Stimulated activated CD4-positive, alpha-beta T cell treated with anti-CD3 and anti-CD28 coated beads, Interleukin-4, amount 100 ng/mL, for 48 hours (primary cell): ENCODE measurements at regions not wholly inside any gene's neighbourhood (a gene's known extent, or its start where the extent isn't known, plus 50 kb on each side); places are given as distances from the start of the nearest gene placed in this dataset.
A peak's percentile ranks its signal among the peaks of the same experiment; 100 is the strongest.
"Not testable (repeated sequence)": the region's sequence is repeated elsewhere in the genome, so short reads cannot be mapped to it uniquely, and the experiment has no call there.

Source experiments
- DNase-seq, 2 donors: peaks; one replicate each; pipeline ENCODE4 v3.0.0-alpha.2; 2020; ENCODE audit warnings: low read depth in 2 of 2

DNA sequence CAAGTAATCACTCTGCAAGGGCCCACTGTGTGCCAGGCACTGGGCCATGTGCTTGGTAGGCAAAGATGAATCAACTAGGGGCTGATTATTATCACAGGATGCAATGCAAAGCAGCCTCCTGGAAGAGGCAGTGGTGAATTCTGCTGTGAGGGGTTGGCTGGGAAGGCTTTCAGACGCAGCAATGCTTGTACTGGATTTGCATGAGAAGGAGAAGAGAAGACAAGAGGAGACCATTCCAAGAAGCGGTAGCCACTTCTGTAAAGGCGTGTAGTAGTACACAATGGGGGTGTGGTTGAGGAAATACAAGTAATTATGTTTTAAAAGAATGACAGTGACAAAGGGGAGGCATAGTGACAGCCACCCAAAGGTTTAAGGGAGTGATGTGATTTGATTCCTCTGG is 502.7 kb downstream of the PLCL1 start:
- DNase-seq = no peak

DNA sequence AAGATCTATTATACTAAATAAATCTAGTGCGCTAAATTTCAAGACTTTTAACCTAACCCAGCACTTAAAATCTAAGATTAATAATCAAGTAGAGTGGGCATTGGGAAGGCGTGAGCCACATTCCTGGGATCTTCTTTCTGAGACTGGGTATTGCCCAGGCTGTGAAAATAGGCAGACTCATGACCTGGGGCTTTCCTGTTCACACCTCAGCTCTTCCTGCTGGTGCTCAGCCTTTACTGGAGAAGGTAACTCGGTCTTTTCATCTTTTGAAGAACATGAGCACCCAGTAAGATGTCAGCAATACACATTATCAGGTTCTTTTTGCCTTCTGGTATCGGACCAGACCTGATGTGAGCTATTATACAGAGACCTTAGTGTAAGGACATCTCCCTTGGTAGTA is 500.5 kb downstream of the PLCL1 start:
- no peak for DNase-seq

DNA sequence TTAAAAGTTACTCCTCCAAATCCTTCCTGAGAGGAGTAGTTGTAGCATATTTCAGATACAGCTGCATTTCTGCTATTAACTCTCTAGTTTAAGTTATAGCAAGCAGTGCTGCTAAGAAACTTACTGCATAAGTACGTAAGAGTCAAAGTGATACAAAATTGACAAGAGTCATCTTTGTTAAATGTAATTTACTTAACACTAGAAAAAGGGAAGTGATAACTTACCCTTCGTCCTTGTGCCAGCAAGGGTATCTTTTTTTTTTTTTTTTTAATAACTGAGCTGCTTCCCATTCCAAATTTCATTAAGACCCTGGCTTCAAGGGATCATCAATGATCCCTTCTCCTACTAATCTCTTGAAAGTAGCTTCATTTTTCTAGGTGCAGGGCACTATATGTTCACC is 493.0 kb downstream of the PLCL1 start:
- DNase-seq = no peak

DNA sequence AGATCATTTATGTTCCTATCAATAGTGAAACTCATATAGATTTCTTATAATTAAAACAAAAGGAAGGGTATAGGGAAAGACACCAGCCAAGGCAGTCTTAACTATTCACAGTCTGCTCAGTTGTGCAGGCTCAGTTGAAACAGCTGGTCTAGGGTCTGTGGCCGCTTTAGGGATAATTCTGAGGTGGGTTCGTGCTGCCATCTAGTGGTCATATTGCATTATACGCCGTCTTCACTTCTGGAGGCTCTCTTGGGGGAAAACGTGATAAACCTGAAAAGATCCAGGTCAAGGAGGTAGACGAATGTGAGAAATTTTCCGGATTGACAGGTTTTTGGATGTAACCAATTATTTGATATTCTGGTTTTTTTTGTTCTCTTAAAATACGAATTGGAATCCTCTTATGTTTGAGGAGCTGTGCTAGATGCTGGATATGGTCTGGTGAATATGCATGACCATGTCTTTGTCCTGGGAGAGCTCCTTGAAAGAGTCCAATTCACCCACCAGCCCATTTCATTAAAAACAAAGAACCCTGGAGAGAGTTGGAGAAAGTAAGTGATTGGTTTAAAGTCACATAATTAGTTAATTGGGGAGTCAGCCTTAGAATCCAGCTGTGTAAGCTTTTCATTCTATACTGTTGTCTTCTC is 492.4 kb downstream of the PLCL1 start:
- peak; percentile 32 to 34 for DNase-seq

DNA sequence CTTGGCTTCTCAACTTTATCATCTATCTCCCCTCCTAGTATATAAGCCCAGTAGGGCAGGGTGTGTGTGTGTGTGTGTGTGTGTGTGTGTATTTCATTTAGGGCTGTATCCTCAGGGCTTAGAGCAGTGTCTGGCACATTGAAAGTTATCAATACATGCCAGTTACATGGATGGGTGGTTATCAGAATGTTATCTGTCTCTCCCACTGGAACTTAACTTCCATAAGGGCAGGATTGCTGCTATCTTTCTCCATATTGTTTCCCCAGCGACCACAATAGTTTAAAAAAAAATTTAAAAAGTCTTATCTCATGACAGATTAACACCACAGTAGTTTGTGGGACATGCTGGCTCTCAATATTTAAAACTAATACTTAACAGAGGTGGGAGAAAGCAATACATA is 488.9 kb downstream of the PLCL1 start:
- no peak for DNase-seq

DNA sequence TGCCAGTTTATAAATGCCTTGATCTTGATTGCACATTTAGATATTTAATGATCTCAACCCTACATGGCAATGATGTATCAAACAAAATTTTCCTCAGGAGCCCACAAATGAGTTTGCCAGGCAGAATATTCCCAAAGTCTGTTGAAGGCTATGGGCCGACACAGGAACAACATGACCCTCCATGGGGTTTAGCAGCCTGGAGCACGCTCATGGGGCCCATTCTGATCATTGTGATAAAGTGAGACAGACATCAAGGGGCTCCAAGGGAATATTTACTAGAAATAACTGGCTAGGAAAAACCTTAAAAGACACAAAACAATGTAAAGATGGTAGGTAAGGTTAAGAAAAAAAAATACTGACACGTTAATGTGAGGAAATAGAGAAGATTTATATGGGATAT is 485.4 kb downstream of the PLCL1 start:
- no peak for DNase-seq

DNA sequence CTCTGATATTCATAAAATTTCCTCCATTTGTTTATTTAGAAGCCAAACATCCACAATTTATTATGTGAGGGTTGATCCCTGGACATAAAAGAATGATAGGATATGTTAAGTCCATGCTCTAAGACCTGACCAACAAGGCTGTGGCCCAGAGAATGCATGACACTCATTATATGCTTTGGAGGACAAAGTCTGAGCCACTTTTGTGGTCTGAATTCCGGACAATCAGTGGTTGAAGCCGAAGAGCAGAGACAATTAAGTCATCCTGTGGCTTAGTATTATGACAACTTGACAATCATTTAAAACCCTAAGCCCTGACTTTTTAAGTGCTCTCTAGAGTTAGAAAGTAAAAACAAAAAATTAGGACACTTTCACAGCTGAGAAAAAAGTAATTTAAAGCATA is 483.3 kb downstream of the PLCL1 start:
- DNase-seq = no peak

DNA sequence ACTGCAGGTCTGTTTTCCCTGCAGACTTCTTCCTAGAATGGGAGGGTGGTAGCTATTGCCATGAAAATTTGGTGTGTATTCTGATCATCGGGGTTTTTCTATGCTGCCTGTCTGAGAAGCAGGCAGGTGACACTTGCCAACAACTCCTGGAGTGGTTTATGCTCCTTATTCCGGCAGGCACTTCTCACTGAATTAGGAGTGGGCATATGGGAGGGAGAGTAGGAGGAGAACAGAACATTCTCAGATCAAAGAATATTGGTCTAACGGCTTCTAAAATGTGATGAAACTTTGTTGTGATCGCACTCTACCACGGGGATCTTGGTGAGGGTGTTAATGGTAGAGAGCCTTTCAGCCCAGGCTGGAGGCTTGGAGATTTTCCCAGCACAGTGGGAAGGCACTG is 480.8 kb downstream of the PLCL1 start:
- DNase-seq = no peak

DNA sequence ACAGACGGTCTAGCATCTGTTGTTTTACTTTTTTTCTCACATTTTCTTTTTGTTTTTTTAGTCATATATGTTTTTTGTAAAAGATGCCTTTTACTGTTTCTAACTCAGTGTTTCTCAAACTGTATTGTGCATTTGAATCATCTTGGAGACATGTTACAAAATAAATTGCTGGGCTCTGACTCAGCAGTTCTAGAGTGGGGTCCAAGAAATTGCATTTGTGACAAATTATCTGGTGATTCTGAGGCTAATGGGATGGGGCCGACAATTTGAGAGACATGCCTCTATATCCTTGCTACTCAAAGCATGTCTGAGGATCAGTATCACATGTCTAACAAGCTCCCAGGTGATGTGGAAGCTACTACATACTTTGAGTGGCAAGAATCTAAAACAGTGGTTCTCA is 478.8 kb downstream of the PLCL1 start:
- no peak for DNase-seq

DNA sequence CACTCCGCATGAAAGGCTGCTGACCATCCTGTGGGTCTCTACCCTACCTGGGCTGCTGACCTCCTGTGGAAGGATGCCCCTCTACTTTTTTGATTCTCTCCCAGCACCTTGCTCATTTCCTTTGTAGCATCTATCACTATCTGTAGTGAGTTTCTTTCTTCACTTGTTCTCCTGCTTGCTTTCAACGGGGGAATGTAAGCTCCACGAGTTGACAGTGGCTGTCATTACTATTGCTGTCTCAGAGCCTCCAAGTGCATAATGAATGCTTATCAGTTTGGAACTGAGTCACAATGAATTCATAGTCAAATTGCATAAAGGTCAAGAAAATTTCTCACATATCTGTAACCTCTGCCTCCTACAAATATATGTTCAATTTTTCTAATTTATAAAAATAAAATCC is 477.7 kb downstream of the PLCL1 start:
- no peak for DNase-seq

DNA sequence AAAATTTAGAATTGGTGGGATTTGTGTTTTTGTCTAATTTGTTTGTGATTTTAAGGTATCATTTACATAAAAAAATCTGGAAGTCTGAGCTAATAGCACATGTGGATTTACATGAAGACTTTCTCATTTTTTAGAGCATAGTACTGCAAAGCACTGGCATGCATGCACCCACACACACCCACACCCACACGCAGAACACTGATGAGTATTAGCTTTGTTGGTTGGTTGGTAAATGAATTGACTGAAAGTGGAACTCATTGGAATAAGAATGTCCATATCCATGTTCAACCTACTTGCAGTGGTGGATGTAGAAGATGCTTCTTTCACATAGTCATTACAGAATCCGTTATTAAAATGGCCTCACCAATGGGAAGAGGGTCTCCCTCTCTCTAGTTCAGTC is 475.8 kb downstream of the PLCL1 start:
- no peak for DNase-seq

DNA sequence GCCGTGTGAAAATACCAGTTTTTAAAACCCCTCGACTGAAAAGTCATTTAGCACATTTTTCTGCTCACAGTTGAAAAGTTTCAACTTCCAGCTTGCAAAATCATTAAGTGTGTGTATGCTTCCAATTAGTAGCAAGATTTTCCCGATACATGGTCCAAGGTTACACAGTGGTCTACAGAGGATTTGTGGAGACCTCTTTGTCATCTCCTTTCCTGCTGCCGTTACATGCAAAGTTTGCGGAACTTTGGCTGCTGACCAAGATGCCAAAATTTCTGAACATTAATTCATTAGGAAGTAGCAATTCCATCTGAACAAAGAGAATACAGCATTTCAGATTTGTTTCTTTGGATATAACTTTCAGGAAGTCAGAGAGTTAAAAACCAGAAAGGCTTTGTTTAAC is 474.6 kb downstream of the PLCL1 start:
- DNase-seq = no peak

DNA sequence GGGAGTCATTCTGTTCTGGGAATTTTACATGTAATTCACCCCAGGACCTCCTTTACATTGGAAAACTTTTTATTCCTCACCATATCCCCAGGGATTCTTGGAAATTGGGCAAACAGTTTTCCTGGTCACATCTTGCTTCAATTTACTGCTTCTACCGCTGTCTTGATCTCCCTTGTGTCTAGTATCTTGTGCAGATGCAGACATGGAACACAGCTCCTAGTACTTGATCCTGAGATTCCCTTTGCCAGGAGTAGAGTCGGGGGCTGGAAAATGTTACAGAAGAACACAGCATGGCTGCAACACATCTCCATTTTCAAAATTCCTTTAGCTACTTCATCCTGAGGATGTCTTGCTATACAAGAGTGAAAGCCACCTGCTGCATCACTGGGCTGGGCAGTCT is 472.8 kb downstream of the PLCL1 start:
- no peak for DNase-seq

DNA sequence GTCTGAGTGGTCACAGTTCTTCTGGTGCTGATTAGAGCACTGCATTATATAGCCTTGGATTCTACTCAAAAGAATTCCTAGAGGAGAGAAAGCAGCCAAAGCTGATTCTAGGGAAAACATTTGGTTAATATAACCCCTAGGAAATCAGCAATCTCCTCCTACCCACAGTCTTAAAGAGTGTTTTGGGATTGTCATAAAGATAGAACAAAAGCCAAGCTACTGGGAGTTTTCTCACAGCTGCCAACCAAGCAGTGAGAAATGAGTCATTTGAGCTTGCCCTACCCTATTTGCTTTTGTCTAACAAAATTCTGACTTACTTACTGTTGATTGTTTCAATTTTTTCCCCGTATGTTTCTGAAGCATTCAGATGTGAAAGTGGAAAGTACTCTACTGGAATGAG is 469.3 kb downstream of the PLCL1 start:
- no peak for DNase-seq

DNA sequence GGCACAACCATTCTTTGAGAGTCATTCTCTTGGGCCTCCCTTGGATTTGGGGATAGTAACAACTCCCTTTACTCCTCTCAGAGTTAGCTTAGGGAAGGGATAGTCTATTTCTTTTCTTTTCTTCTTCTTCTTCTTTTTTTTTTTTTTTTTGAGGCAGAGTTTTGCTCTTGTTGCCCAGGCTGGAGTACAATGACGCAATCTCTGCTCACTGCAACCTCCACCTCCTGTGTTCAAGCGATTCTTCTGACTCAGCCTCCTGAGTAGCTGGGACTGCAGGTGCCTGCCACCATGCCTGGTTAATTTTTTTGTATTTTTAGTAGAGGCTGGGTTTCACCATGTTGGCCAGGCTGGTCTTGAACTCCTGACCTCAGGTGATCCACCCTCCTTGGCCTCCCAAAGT is 465.8 kb downstream of the PLCL1 start:
- not testable (repeated sequence) for DNase-seq

DNA sequence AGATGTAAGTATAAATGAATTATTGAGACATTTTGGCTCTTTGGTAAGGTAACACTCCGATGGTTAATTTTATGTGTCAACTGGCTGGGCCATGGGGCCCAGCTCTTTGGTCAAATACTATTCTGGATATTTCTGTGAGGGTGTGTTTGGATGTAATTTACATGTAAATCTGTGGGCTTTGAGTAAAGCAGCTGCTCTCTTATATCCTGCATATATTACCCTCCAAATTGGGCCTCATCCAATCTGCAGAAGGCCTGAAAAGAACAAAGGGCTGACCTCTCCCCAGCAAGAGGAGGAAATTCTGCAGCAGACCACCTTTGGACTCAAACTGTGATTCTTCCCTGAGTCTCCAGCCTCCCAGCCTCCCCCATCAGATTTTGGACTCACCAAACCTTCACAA is 464.1 kb downstream of the PLCL1 start:
- DNase-seq = no peak

DNA sequence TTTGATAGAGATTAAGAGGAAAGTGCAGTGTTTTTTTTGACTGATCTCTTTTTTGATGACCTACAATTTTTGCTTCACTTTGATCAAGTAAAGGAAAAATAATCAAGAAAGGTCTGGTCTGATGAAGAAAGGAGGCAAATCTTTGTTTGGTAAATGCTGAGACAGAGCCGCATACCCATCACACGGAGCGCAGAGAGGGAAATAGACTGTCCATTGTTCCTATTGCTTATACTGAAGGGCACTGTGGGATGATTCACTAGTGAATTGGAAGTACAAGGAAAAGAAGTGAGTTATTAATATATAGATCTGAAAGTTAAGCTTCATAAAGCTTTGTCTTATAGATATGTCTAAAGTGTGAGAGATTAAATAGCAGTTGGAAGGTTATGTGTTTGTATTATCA is 455.1 kb downstream of the PLCL1 start:
- no peak for DNase-seq

DNA sequence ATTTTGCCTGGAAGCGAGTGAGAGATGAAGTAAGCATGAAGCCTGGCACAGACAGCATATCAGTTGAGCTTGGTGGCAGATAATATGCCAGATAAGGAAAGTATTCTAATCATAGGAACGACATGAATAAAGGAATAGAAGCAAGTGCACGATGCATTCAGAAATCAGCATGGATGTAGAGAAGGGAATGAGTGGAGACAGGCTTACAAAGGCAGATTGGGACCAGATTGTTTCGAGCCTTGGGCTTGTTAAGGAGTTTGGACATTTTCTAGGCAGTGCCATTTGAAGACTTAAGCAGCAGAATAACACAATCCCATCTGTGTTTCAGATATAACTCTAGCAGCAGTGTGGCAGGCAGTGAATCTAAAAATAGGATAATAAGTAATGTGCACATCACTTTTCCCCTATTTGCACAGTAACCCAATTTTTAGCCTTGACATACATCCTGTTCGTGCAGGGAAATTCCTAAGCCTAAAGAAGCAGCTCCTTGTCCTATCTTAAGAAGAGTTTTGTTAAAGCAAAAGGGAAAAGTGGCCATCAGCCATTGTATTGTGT is 450.2 kb downstream of the PLCL1 start:
- no peak for DNase-seq

DNA sequence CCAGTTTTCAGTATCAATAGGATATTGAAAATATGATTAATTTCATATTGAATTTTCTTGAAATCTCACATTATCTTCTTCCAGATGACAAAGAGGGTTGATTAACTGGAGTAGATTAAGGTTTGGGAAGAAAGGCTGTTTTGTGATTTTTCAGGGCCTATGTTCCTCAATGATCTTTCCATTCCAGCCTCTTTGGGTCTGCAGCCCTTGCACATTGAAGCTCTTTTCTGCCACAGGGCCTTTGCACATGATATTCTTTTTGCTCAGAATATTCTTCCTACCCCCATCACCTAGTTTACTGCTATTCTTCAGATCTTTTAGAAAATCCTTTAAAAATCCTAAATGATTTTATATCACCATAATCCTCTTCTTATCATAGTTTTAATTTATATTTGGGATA is 449.6 kb downstream of the PLCL1 start:
- no peak for DNase-seq

DNA sequence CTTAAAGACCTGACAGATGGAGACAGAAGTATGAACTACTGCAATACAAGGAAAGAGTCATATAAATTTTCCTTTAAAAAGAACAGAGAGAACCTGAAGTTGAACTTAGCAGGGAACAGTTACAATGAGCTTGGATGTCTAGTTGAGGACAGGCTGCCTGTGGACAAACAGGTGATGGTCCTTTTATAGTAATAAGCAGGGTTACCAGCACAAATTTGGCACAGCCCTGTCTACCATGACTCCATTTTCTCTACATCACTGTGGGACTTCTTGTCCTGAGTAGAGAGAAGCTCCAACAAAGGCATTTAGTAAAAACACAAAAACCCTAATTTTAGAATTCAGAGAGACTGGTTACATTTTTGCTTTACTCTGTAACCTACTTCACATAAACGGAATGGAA is 448.1 kb downstream of the PLCL1 start:
- DNase-seq = no peak

DNA sequence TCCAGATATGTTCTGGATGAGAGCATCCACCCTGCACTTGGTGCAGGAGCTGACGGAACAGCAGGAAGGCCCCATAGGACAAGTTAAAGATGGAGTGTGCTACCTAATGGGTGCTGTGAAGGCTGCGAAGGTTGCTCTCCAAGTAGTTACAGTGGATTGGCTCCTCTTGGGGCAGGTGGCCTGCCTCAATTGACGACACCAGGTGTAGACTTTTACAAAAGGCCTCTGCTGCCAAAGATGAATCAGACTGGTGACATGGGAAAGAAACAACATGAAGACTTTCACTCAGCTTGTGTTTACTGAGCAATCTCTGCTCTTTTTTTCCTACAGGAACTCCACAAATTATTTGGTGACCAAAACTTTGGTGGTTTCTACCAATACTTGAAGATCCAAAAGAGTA is 437.7 kb downstream of the PLCL1 start:
- no peak for DNase-seq

DNA sequence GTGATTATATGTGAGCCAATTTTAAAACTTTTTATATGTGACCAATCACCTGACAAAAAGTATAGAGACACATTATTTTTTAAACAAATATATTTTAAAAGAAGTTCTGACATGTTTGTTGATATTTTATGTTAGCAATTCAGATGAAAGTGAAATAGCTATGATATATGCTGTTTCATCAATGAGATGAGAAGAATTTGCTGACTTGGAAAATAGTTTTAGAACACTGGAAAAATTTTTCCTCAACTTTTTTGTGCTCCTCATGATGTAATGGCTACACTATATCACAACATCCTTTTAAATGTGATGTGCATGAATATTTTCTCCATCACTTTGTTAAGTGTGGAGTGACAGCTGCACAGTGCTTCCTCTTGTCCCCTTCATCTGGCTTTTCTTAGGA is 434.0 kb downstream of the PLCL1 start:
- DNase-seq = no peak

DNA sequence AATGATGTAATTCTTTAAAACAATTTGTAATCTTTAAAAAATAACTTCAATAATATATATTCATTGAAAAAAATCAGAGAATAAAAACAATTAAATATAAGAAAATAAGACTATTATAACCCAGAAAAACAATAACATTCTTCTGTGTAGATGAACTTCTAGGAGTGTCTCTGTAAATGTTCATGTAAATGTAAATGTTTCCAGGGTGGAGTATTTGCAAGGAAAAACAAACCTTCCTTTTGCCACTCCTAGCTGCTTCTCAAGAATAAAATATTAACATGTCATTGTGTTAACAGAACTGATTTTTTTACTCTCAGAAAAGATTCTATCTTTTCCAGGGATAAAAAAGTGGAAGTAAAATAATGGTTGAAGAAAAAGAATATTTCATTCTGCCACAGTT is 431.9 kb downstream of the PLCL1 start:
- DNase-seq = no peak

DNA sequence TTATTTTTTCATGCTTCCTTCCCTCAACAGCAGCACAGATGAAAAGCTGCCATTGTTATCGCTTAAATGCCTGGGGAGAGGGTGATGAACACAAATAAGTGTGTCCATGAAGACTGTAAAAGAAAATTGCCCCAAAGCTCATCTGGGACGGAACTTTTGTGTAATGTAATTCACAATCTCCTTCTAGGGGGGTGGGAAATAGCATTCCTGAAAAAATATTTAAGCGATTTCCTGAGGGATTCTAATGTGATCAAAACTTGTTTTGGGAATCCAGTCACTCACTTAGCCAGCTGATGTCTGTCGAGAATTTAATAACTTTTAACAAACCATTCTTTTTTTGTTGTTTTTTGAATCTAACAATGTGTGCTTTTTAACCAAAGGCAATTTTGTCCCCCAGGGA is 427.9 kb downstream of the PLCL1 start:
- DNase-seq = no peak
